HG03439 (cell line): ENCODE measurements at regions not wholly inside any gene's neighbourhood (a gene's known extent, or its start where the extent isn't known, plus 50 kb on each side); places are given as distances from the start of the nearest gene placed in this dataset.
"Not testable (repeated sequence)": the region's sequence is repeated elsewhere in the genome, so short reads cannot be mapped to it uniquely, and the experiment has no call there.

Experiments
- ATAC-seq: cut with Tn5 transposase; IDR thresholded peaks from one replicate; pipeline ENCODE4 v1.9.1; 2021; ENCODE audit warnings: mild to moderate bottlenecking, moderate library complexity; ENCODE audit not compliant: unreplicated experiment

- no peak for ATAC-seq
These were observed 611.9 kb upstream of the MAP3K7 start for GRCh38 chr6:91198588-91199255.

DNA sequence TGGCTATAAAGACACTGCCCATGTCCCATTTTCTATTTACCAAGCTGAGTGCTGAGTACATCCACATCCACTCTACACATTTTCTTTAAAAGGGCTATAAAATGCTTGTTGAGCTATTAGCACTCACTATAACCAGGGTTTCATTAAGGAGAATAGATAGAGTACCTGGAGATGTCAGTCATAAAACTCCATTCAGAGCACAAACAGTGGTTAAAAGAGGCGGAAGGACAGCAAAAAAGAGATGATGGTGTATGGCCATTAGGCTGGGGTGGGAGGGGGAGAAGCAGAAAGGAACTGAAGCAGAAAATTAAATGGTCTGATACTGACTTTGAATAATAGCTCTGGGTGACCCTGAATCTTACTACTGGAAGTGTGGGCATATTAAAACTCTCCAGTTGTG, 609.9 kb upstream of the MAP3K7 start:
- no peak for ATAC-seq

DNA sequence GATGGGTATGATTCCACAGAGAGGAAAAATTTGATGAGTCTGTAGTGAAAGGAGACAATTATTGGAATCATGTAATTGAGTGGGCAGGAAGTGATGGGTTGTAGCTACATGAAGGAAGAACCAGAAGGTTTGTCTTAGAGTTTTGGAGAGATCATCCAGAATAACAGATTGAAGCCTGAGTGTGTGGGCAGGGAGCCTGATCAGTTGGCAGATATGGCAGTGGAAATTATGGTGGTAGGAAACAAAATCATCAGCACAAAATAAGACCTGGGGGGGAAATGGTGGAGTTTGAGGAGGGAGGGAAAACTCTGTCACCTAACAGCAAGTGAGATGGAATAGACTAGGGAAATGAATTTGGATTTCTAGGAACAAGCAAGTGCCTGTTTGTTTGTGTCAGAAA, 606.6 kb upstream of the MAP3K7 start:
- no peak for ATAC-seq

DNA sequence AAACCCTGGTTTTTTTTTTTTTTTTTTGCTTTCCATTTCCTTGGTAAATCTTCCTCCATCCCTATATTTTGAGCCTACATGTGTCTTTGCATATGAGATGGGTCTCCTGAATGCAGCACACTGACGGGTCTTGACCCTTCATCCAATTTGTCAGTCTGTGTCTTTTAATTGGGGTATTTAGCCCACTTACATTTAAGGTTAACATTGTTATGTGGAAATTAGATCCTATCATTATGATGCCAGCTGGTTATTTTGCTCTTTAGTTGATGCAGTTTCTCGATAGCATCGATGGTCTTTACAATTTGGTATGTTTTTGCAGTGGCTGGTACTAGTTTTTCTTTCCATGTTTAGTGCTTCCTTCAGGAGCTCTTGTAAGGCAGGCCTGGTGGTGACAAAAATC, 603.2 kb upstream of the MAP3K7 start:
- not testable (repeated sequence) for ATAC-seq

GRCh38 chr6:91185072-91185471, 598.2 kb upstream of the MAP3K7 start:
- ATAC-seq: no peak

DNA sequence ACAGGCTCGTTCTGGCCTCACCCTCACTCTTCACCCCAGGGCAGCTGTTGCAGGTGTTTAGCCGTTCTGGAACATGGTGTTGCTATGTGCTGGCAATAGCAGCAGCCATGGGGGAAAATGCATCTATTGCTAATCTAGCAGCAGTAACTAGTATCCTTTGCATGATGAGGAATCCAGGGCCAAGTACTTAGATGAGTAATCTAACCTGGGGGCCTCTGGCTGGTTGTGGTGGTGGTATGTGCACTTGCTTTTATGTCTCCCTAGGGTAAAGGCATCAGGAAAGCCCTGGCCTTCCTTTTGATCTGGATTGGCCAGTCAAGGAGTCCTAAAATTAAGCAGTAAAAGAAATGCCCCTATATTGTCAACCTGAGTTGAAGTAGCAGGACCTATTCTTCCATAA, 594.5 kb upstream of the MAP3K7 start:
- ATAC-seq: no peak

- ATAC-seq: no peak
These were observed 586.8 kb upstream of the MAP3K7 start for GRCh38 chr6:91173651-91174050.

DNA sequence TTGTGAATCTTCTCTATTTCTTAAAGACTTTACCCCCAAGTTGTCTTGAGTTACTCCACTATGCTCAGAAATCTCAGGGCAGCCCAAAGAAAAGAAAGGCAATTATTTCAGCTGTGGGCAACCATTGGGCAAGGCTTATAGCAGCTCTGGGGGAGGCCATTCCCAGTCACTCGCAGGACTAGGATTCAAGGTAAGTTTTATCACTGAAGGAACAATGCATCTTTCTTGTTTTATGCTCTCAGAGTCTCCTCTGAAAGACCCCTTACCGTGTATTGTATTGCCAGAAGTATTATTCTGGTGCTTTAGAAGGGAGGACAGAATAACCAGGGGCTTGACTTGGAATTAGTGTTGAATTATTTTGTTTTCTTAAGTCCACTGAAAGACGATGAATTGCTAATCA, 586.3 kb upstream of the MAP3K7 start:
- ATAC-seq: no peak

- no peak for ATAC-seq
These were observed 585.0 kb upstream of the MAP3K7 start for GRCh38 chr6:91171754-91172462.

GRCh38 chr6:91167846-91168245, 581.0 kb upstream of the MAP3K7 start:
- ATAC-seq: no peak

GRCh38 chr6:91166271-91167046, 579.6 kb upstream of the MAP3K7 start:
- no peak for ATAC-seq

- ATAC-seq: no peak
These were observed 577.2 kb upstream of the MAP3K7 start for GRCh38 chr6:91164105-91164504.

DNA sequence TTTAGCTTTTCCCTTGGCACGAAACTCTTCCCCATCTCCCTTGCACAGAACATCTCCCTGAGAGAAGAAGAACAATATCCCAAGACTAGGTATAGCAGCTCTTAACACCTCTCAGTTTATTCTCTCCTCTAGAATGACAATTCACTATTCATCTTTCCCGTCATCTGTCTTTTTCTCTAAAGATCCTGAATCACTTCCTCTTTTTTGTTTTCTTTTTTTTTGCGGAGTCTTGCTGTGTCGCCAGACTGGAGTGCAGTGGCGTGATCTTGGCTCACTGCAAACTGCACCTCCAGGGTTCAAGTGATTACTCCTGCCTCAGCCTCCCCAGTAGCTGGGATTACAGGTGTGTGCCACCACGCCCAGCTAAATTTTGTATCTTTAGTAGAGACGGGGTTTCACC, 574.4 kb upstream of the MAP3K7 start:
- ATAC-seq: no peak

GRCh38 chr6:91155129-91155785, 568.4 kb upstream of the MAP3K7 start:
- no peak for ATAC-seq

- ATAC-seq: no peak
These were observed 566.0 kb upstream of the MAP3K7 start for GRCh38 chr6:91152824-91153223.

- ATAC-seq: no peak
These were observed 563.3 kb upstream of the MAP3K7 start for GRCh38 chr6:91149956-91150705.

DNA sequence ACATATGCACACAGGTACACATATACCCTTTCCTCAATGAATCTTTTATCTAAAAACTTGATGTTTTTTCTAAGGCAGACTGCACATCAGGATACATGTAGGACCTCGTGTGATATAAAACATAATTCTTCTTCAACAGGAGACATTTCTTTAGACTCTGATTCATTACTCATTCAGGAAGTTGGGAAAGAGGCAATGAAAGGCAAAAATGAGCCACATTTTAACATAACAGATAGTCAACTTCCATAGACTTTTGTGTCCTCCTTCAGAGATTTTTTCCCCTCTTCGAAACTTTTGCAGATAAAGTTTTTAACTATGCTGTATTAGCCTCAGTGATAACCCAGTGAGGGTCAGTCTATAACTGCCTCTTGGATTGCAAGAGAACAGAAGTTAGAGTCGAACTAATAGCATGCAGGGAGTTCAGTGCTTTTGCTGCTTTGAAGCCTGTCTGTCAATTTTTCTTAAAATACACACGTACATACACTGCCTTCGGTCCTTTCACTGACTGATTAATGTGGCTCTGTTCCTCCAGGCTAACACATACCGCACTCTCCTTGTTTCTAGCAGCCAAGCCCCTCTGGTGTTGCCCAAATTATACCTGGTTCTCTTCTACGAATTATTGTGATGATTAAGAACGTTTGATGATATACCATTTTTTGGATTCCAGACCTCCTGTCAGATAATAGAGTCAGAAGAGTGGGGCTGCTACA, 562.5 kb upstream of the MAP3K7 start:
- no peak for ATAC-seq

DNA sequence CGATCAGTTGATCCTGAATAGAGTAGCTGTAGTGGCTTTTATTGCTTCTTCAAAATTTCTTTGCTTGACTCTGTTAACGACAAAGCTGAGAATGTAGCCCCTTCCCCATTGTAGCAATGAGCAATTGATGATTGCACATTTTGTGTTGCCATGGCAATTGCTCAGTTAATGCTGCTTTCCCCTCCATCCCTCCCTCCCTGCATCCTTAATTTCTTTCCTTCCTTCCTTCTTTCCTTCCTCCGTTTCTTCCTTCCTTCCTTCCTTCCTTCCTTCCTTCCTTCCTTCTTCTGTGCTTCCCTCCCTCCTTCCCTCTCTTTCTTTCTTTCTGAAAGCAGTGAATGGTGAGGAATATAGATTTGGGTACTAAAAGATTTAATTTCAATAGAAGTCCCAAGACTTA, 557.3 kb upstream of the MAP3K7 start:
- ATAC-seq: no peak

GRCh38 chr6:91142154-91142553, 555.3 kb upstream of the MAP3K7 start:
- no peak for ATAC-seq

GRCh38 chr6:91141346-91141745, 554.5 kb upstream of the MAP3K7 start:
- no peak for ATAC-seq
